DOHH2 (cell line): ENCODE measurements at regions not wholly inside any gene's neighbourhood (a gene's known extent, or its start where the extent isn't known, plus 50 kb on each side); places are given as distances from the start of the nearest gene placed in this dataset.

Experiments
- H3F3A ChIP-seq: fragments of 200-600 bp; sonication (generic), shearing (Covaris generic); 2 replicates; pipeline ENCODE4 v1.6.0; 2016; ENCODE audit warnings: antibody characterized with exemption, mild to moderate bottlenecking; ENCODE audit not compliant: control insufficient read depth, insufficient read depth
- H3K27ac ChIP-seq: fragments of 200-600 bp; sonication (generic); 2 replicates; pipeline ENCODE4 v1.5.1; 2014; ENCODE audit warnings: low read depth, mild to moderate bottlenecking, low read length, moderate library complexity
- H3K27me3 ChIP-seq: fragments of 200-600 bp; sonication (generic); 2 replicates; pipeline ENCODE4 v1.6.1; 2014; ENCODE audit warnings: mild to moderate bottlenecking, low read length, mixed read lengths; ENCODE audit not compliant: control insufficient read depth
- H3K36me3 ChIP-seq: fragments of 200-600 bp; sonication (generic); 2 replicates; pipeline ENCODE4 v1.6.1; 2014; ENCODE audit warnings: mild to moderate bottlenecking, low read length, moderate library complexity, mixed read lengths; ENCODE audit not compliant: control insufficient read depth
- H3K4me1 ChIP-seq: fragments of 200-600 bp; sonication (generic); 2 replicates; pipeline ENCODE4 v1.6.1; 2014; ENCODE audit warnings: mild to moderate bottlenecking, low read length, mixed read lengths; ENCODE audit not compliant: control insufficient read depth
- H3K4me2 ChIP-seq: fragments of 200-600 bp; sonication (generic); 2 replicates; pipeline ENCODE4 v1.6.0; 2014; ENCODE audit warnings: mild to moderate bottlenecking, low read length, moderate library complexity
- H3K4me3 ChIP-seq: fragments of 200-600 bp; sonication (generic); 2 replicates; pipeline ENCODE4 v1.5.1; 2014; ENCODE audit warnings: mild to moderate bottlenecking, low read length, mixed read lengths
- H3K79me2 ChIP-seq: fragments of 200-600 bp; sonication (generic); 2 replicates; pipeline ENCODE4 v1.6.1; 2014; ENCODE audit warnings: mild to moderate bottlenecking, low read length, mixed read lengths; ENCODE audit not compliant: control insufficient read depth
- H3K9me2 ChIP-seq: fragments of 200-600 bp; sonication (generic); replicated peaks from 2 replicates; pipeline ENCODE4 v1.6.1; 2014; ENCODE audit warnings: mild to moderate bottlenecking, low read length, mixed read lengths; ENCODE audit not compliant: control insufficient read depth
- H3K9me3 ChIP-seq: fragments of 200-600 bp; sonication (generic); 2 replicates; pipeline ENCODE4 v1.6.1; 2014; ENCODE audit warnings: antibody characterized with exemption, low read length, mixed read lengths; ENCODE audit not compliant: control insufficient read depth, insufficient read depth
- H4K20me1 ChIP-seq: fragments of 200-600 bp; sonication (generic); 2 replicates; pipeline ENCODE4 v1.6.0; 2014; ENCODE audit warnings: low read depth, mild to moderate bottlenecking, antibody characterized with exemption, low read length, moderate library complexity; ENCODE audit not compliant: control insufficient read depth, insufficient read depth
- CTCF ChIP-seq: fragments of 200-600 bp; sonication (generic); IDR thresholded peaks from one replicate; pipeline ENCODE4 v1.5.1; 2014; ENCODE audit warnings: antibody characterized with exemption, mild to moderate bottlenecking, low read depth, low read length; ENCODE audit not compliant: poor library complexity, severe bottlenecking
- EZH2phosphoT487 ChIP-seq: fragments of 200-600 bp; sonication (generic); IDR thresholded peaks from 2 replicates; pipeline ENCODE4 v1.6.1; 2017; ENCODE audit warnings: borderline replicate concordance, mild to moderate bottlenecking, antibody characterized with exemption, low read length, moderate library complexity, mixed read lengths

DNA sequence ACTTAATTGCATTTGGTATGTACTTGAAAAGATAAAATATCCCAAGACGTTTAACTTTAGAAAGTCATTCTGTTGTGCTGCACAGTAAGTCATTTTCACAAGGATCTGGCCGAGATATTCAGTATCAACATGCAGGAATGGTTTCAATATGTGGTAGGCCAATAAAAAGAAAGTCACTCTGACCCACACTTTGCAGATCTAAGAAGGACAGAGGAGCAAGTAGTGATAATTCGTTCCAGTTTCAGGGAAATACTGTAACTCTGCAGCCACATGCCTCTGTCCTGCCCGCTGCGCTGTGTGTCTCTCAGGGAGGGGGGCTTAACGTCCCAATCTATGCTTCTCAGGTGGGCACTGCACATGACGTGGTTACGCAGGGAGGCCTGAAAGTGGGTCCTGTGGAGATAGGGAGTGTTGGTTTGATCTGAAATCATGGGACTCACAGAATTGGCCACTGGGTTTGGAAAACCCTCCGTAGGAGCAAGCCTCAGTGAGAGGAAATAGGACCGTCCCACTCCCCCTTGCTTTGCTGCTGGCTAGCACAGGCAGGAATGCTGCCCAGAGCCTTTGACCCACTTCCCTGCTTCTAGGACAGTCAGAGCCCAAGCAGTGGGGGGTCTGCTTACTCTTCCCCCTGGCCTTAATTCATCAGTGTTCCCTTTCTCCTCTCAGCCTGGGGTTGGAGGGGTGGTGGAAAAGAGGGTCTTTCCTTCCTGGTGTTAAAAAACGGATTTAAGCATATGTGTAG, 314.7 kb upstream of the SPRED2 start:
- 0 out of 2 replicates have a peak, but pooled peaks cover 4% of the 10 kb centered on the region for H3K27me3 ChIP-seq
- no peaks in the 10 kb centered on the region for H3K36me3 ChIP-seq
- H3K4me3 ChIP-seq: no peak overlapping the region
- H3F3A ChIP-seq: no peaks in the 10 kb centered on the region
- no peaks in the 10 kb centered on the region for H3K9me2 ChIP-seq
- no peaks in the 10 kb centered on the region for H3K4me1 ChIP-seq
- TF ChIP-seq EZH2phosphoT487 (no peak), CTCF (no peak)
- no peaks in the 10 kb centered on the region for H3K9me3 ChIP-seq
- H3K79me2 ChIP-seq: no peaks in the 10 kb centered on the region
- no peak overlapping the region for H3K4me2 ChIP-seq
- no peaks in the 10 kb centered on the region for H4K20me1 ChIP-seq
- no peak overlapping the region for H3K27ac ChIP-seq

- Histone ChIP-seq H3K27ac (no peak overlapping the region), H3K4me1 (no peaks in the 10 kb centered on the region), H3K79me2 (no peaks in the 10 kb centered on the region), H3K27me3 (0 out of 2 replicates have a peak, but pooled peaks cover 4% of the 10 kb centered on the region), H3K9me3 (no peaks in the 10 kb centered on the region), H4K20me1 (no peaks in the 10 kb centered on the region), H3K4me3 (no peak overlapping the region), H3K9me2 (no peaks in the 10 kb centered on the region), H3K36me3 (no peaks in the 10 kb centered on the region), H3F3A (no peaks in the 10 kb centered on the region), H3K4me2 (no peak overlapping the region)
- TF ChIP-seq EZH2phosphoT487: no peak
These were observed 312.2 kb upstream of the SPRED2 start for GRCh38 chr2:65744477-65745200.

DNA sequence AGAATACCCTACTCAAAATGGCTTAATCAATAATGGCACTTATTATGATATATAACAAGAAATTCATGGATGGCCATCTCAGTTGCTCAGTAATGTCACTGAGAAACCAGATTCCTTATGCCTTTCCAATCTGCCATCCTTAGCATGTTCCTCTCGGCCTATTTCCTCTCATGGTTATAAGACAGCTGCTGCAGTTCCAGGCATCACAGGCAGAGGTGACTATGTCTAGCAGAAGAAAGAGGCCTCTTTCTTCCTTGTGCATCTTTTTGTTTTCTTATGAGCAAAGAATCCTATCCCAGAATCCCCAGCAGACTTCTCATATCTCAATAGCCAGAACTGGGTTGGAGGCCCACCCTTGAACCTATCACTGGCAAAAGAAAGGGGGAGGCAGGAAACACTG, 310.6 kb upstream of the SPRED2 start:
- Histone ChIP-seq H3F3A (no peaks in the 10 kb centered on the region), H3K4me2 (no peak overlapping the region), H3K36me3 (no peaks in the 10 kb centered on the region), H4K20me1 (no peaks in the 10 kb centered on the region), H3K27me3 (0 out of 2 replicates have a peak, but pooled peaks cover 4% of the 10 kb centered on the region), H3K4me1 (no peaks in the 10 kb centered on the region), H3K4me3 (no peak overlapping the region), H3K79me2 (no peaks in the 10 kb centered on the region), H3K9me3 (no peaks in the 10 kb centered on the region), H3K9me2 (no peaks in the 10 kb centered on the region), H3K27ac (no peak overlapping the region)
- TF ChIP-seq CTCF (no peak), EZH2phosphoT487 (no peak)

DNA sequence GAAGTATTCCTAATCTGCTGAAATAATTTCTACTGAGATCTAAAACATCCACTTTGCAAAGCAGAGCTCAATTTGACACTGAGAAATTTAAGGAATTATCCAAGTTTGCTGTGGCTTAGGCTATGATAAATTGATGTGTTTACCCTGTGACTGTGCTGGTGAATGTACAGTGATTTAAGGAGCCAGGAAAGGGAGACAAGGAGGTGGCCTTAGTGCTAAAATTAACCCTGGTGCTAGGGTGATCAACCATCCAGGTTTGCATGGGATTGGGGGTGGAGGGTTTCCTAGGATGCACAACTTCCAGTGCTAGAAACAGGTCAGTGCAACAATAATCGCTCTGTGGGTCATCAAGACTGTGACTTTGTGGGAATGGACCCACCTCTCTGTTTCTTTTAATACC, 307.5 kb upstream of the SPRED2 start:
- Histone ChIP-seq H3K79me2 (no peaks in the 10 kb centered on the region), H3F3A (no peaks in the 10 kb centered on the region), H3K27ac (no peak overlapping the region), H4K20me1 (no peaks in the 10 kb centered on the region), H3K4me1 (no peaks in the 10 kb centered on the region), H3K27me3 (0 out of 2 replicates have a peak, but pooled peaks cover 4% of the 10 kb centered on the region), H3K4me2 (no peak overlapping the region), H3K36me3 (no peaks in the 10 kb centered on the region), H3K4me3 (no peak overlapping the region), H3K9me2 (no peaks in the 10 kb centered on the region), H3K9me3 (no peaks in the 10 kb centered on the region)
- TF ChIP-seq EZH2phosphoT487 (no peak), CTCF (no peak)
